Lower lobe of right lung (tissue), 2 donors: ENCODE measurements at regions not wholly inside any gene's neighbourhood (a gene's known extent, or its start where the extent isn't known, plus 50 kb on each side); places are given as distances from the start of the nearest gene placed in this dataset.

Experiments used
- ATAC-seq, 2 donors: fragments of 200-7000 bp; cut with Tn5 transposase; one replicate each; pipeline ENCODE4 v1.9.1; 2020 to 2022; ENCODE audit warnings: mild to moderate bottlenecking in 2 of 2, moderate library complexity in 2 of 2
- DNase-seq: peaks from one replicate; pipeline ENCODE4 v3.0.0-alpha.2; 2020
- H3K27ac ChIP-seq: fragments of 200-600 bp; one replicate; pipeline ENCODE4 v1.8.0; 2022
- H3K27me3 ChIP-seq: fragments of 200-600 bp; one replicate; pipeline ENCODE4 v1.8.0; 2022; ENCODE audit warnings: low read depth
- H3K36me3 ChIP-seq: fragments of 200-600 bp; one replicate; pipeline ENCODE4 v1.8.0; 2022; ENCODE audit warnings: mild to moderate bottlenecking
- H3K4me1 ChIP-seq: fragments of 200-600 bp; one replicate; pipeline ENCODE4 v1.8.0; 2022
- H3K4me3 ChIP-seq: fragments of 200-600 bp; one replicate; pipeline ENCODE4 v1.8.0; 2022; ENCODE audit warnings: mild to moderate bottlenecking
- H3K9me3 ChIP-seq: fragments of 200-600 bp; one replicate; pipeline ENCODE4 v1.8.0; 2022
- intact Hi-C: fragments of 100-400 bp; cut with DNase I; formaldehyde crosslinking; loops from one replicate; pipeline ENCODE4 v1.11.0; 2022
- TF ChIP-seq, protein P1 (sequence below): fragments of 200-600 bp; IDR thresholded peaks from one replicate; pipeline ENCODE4 v1.8.0; 2022; ENCODE audit warnings: antibody characterized with exemption, mild to moderate bottlenecking
- donor health status: DM: no; HTN: yes; CAD: no; lungs with severe emphysema.

DNA sequence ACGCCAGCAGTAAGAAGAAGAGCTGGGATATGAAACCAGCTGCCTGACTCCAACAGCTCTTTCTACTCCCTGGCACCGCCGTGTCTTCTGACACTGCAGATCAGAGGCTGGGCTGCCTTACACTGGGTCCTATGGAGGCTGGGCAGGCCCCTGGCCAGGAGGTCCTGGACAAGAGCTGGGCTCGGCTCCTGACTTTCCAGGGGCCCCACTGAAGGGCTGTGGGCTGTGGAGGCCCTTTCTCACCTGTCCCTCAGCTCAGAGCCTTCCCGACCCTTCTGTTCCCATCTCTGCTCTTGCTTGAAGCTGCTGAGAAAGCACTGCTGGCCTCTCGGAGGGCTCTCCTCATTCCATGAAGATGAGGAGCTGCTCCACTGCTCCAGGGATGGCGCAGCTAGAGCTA lies 85.9 kb upstream of the UNC5B start:
- DNase-seq = no peak
- no peak overlapping the region for H3K27ac ChIP-seq
- intact Hi-C loops = no loop called here
- peaks cover 10% of the 10 kb centered on the region for H3K27me3 ChIP-seq
- peaks cover 7% of the 10 kb centered on the region for H3K4me1 ChIP-seq
- H3K36me3 ChIP-seq = no peaks in the 10 kb centered on the region
- no peak overlapping the region for H3K4me3 ChIP-seq
- no peaks in the 10 kb centered on the region for H3K9me3 ChIP-seq
- TF ChIP-seq, protein P1, sequence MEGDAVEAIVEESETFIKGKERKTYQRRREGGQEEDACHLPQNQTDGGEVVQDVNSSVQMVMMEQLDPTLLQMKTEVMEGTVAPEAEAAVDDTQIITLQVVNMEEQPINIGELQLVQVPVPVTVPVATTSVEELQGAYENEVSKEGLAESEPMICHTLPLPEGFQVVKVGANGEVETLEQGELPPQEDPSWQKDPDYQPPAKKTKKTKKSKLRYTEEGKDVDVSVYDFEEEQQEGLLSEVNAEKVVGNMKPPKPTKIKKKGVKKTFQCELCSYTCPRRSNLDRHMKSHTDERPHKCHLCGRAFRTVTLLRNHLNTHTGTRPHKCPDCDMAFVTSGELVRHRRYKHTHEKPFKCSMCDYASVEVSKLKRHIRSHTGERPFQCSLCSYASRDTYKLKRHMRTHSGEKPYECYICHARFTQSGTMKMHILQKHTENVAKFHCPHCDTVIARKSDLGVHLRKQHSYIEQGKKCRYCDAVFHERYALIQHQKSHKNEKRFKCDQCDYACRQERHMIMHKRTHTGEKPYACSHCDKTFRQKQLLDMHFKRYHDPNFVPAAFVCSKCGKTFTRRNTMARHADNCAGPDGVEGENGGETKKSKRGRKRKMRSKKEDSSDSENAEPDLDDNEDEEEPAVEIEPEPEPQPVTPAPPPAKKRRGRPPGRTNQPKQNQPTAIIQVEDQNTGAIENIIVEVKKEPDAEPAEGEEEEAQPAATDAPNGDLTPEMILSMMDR = no peak
- peak in 1 of 2 donors; percentile 32 for ATAC-seq

DNA sequence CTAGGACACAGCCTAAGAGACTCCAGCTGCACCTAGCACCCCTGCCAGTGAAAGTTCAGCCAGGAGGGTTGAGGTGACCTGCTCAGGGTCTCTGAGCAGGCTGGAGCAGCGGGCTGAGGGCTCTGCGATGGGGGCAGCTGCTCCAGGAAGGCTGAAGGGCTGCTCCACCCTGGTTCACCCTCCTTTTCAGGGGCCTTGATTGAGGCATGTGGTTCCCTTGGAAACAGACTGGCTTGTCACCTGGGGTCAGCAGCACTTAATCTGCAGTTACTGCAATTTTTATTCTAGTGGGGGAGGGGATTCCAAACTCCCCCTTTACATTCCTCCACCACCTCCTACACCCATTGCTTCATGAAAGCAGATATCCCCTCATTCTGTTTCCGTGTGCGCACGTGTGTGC lies 85.3 kb upstream of the UNC5B start:
- peaks cover 7% of the 10 kb centered on the region for H3K4me1 ChIP-seq
- peaks cover 10% of the 10 kb centered on the region for H3K27me3 ChIP-seq
- H3K27ac ChIP-seq = no peak overlapping the region
- DNase-seq (no peak), ATAC-seq (no peak)
- no peaks in the 10 kb centered on the region for H3K36me3 ChIP-seq
- intact Hi-C loops = no loop called here
- H3K9me3 ChIP-seq = no peaks in the 10 kb centered on the region
- H3K4me3 ChIP-seq = no peak overlapping the region
- TF ChIP-seq, protein P1 = no peak

DNA sequence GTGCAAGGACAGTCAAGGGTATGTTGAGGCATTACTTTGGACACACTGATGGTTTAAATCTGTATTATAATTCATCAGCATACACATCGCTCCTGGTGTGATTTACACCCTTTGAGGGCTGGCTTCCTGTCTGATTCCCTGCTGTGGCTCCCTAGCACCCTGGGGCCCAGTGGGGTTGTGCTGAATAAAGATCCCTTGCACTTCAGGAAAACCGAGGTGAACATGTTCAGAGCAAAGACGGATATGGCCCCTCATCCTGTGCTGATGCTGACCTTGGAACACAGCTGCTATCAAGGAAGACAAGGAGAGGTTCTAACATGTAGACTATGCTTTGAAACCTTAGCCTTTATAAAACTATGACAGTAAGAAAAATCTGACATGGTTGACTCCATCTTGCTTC lies 84.6 kb upstream of the UNC5B start:
- Histone ChIP-seq H3K4me1 (peaks cover 7% of the 10 kb centered on the region), H3K36me3 (no peaks in the 10 kb centered on the region), H3K27ac (no peak overlapping the region), H3K9me3 (no peaks in the 10 kb centered on the region), H3K4me3 (no peak overlapping the region), H3K27me3 (peaks cover 10% of the 10 kb centered on the region)
- TF ChIP-seq, protein P1 = no peak
- intact Hi-C loops = no loop called here
- ATAC-seq = no peak
- no peak for DNase-seq

DNA sequence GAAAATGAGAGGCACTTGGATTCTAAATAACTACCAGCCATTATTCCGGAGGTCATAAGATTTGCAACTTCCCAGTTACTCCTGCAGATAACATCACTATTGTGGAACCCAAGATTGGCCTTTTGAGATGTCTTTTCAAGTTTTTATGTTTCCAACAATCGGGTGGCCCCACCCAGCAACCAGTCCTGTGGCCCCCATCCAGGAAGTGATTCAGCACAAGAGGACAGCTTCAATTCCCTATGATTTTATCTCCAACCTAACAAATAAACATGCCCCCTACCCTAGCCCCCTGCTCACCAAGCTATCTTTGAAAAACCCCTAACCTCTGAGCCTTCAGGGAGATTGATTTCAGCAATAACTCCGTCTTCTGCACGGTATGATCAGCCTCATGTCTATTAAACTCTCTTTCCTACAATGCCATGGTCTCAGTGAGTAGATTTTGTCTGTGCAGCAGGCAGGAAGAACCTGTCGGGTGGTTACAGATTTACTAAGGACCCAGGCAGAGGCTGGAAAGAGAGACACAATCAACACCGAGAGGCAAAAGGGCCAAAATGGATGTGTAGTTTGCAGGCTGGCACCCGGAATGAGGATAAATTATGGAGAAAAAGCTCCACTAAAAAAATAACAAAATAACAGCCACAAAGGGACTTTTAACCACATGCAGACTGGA lies 83.9 kb upstream of the UNC5B start:
- peaks cover 7% of the 10 kb centered on the region for H3K4me1 ChIP-seq
- no peaks in the 10 kb centered on the region for H3K9me3 ChIP-seq
- DNase-seq = no peak
- H3K27me3 ChIP-seq = peaks cover 10% of the 10 kb centered on the region
- intact Hi-C loops = no loop called here
- TF ChIP-seq, protein P1 = no peak
- H3K36me3 ChIP-seq = no peaks in the 10 kb centered on the region
- ATAC-seq = no peak
- H3K27ac ChIP-seq = no peak overlapping the region
- H3K4me3 ChIP-seq = no peak overlapping the region

DNA sequence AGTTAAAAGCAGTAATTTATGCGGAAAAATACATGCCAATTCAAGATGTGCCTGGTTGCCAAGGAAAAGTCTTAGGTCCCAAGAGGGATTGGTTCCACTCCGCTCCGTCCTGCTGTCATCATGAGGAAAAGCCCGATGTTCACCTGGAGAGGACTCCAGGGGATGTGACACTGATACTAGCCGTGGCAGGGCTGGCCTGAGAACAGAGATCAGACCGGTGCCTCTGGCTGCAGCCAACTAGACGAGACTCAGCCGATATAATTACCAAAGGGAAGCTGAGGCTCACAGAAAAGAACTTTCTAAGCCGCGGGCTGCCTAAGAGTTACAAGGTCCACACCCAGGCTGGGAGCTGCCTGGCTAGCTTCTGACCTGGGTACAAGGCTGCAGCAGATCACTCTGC lies 81.3 kb upstream of the UNC5B start:
- ATAC-seq (no peak), DNase-seq (no peak)
- H3K27ac ChIP-seq = no peak overlapping the region
- no peaks in the 10 kb centered on the region for H3K36me3 ChIP-seq
- no peak overlapping the region for H3K4me3 ChIP-seq
- TF ChIP-seq, protein P1 = no peak
- intact Hi-C loops = no loop called here
- no peaks in the 10 kb centered on the region for H3K9me3 ChIP-seq
- H3K4me1 ChIP-seq = peaks cover 7% of the 10 kb centered on the region
- H3K27me3 ChIP-seq = no peaks in the 10 kb centered on the region
